ENCODE measurements at regions not wholly inside any gene's neighbourhood (a gene's known extent, or its start where the extent isn't known, plus 50 kb on each side); places are given as distances from the start of the nearest gene placed in this dataset.
A peak's percentile ranks its signal among the peaks of the same experiment; 100 is the strongest.

- Histone ChIP-seq H3K4ac (ENCODE audit: low read depth, low read length) (no peak overlapping the region), H4K8ac (replicated peaks; ENCODE audit: insufficient read length, low read depth, low read length) (no peak overlapping the region), H3K9me3 (ENCODE audit: control insufficient read depth, low read depth, low read length) (no peaks in the 10 kb centered on the region), H4K5ac (ENCODE audit: insufficient read length, low read depth, low read length) (no peak overlapping the region), H2BK20ac (ENCODE audit: low read depth, low read length, poor library complexity, severe bottlenecking) (no peak overlapping the region), H3K9ac (ENCODE audit: extremely low read depth, insufficient read length, low read length) (no peak overlapping the region), H4K20me1 (ENCODE audit: control insufficient read depth, insufficient read depth, insufficient read length) (no peaks in the 10 kb centered on the region), H3K4me2 (ENCODE audit: insufficient read depth, insufficient read length, low read length) (no peak overlapping the region), H2BK120ac (ENCODE audit: low read depth, low read length, poor library complexity, severe bottlenecking) (no peak overlapping the region), H3K27me3 (ENCODE audit: insufficient read depth, low read length) (peaks cover 11% of the 10 kb centered on the region; the same call in 1 of the 2 replicates), H2AFZ (ENCODE audit: low read length) (no peak overlapping the region), H3K23ac (ENCODE audit: insufficient read length, low read depth, low read length) (no peak overlapping the region), H3K18ac (ENCODE audit: insufficient read length, low read depth, low read length) (no peak overlapping the region), H2BK12ac (ENCODE audit: insufficient read length, low read depth, low read length) (no peak overlapping the region), H2AK5ac (ENCODE audit: insufficient read length, low read length) (no peak overlapping the region), H2BK5ac (ENCODE audit: insufficient read length, low read length) (no peak overlapping the region), H2BK15ac (ENCODE audit: low read depth, low read length) (no peak overlapping the region), H3K14ac (ENCODE audit: insufficient read depth, low read length) (no peak overlapping the region), H3T11ph (ENCODE audit: low read length) (no peak overlapping the region), H3K23me2 (ENCODE audit: insufficient read length, low read depth, low read length, poor library complexity, severe bottlenecking) (no peaks in the 10 kb centered on the region), H3K79me2 (ENCODE audit: insufficient read depth, low read length) (no peaks in the 10 kb centered on the region), H3K56ac (ENCODE audit: insufficient read length, low read depth, low read length) (no peak overlapping the region), H3K79me1 (ENCODE audit: insufficient read depth, low read depth, low read length, poor library complexity, severe bottlenecking) (no peaks in the 10 kb centered on the region), H3K27ac (ENCODE audit: insufficient read length, low read depth, low read length) (no peak overlapping the region), H4K91ac (ENCODE audit: insufficient read length, low read depth, low read length) (no peak overlapping the region), H3K4me1 (ENCODE audit: insufficient read depth, low read length) (peaks cover 9% of the 10 kb centered on the region; the same call in 1 of the 2 replicates)
- peaks cover 75% of the 10 kb centered on the region for H3K27me3 Mint-ChIP-seq (ENCODE audit: low read depth)
- TF ChIP-seq CTCF (conservative IDR thresholded peaks at IDR 0.05) = no peak; the same call in 2 of the 3 replicates
- no CpG with 5 or more reads among the region's 5 CpGs for WGBS (ENCODE audit: extremely low coverage, insufficient read length, low lambda C conversion rate)
- peak overlapping the region in 1 of 2 experiments; percentile 11; a peak in 2 of 5 replicates for H3K4me3 Mint-ChIP-seq
- peaks cover 0 to 8% (median 0%) of the 10 kb centered on the region in 3 experiments; a peak in 3 of 7 replicates for H3K36me3 Mint-ChIP-seq (ENCODE audit: insufficient read depth in 1 of 3, low read depth in 3 of 3)
- H3K4me1 Mint-ChIP-seq = peaks cover 45 to 59% of the 10 kb centered on the region in 2 experiments
- DNase-seq = peak; percentile 62
- no peak overlapping the region for H3K27ac Mint-ChIP-seq
- H3K9me3 Mint-ChIP-seq = no peaks in the 10 kb centered on the region
Measured at GRCh38 chr2:219965287-219966194, 338.1 kb downstream of the SLC4A3 start.
